Right cardiac atrium (tissue), 5 donors: ENCODE measurements at regions not wholly inside any gene's neighbourhood (a gene's known extent, or its start where the extent isn't known, plus 50 kb on each side); places are given as distances from the start of the nearest gene placed in this dataset.
A peak's percentile ranks its signal among the peaks of the same experiment; 100 is the strongest.

Experiments
- ATAC-seq, 2 donors: fragments of 200-7000 bp; cut with Tn5 transposase; one replicate each; pipeline versions ENCODE4 v1.8.0 to v1.9.1; 2020; ENCODE audit warnings: moderate library complexity in 2 of 2, mild to moderate bottlenecking in 1 of 2
- DNase-seq, 3 donors: peaks; one replicate each; pipeline ENCODE4 v3.0.0-alpha.2; 2020
- H3K27ac ChIP-seq: one replicate; pipeline ENCODE4 v1.5.1; 2013; ENCODE audit warnings: mild to moderate bottlenecking, low read length, control low read depth, moderate library complexity
- H3K27me3 ChIP-seq: one replicate; pipeline ENCODE4 v1.6.1; 2013; ENCODE audit not compliant: control insufficient read depth, insufficient read depth
- H3K4me1 ChIP-seq: one replicate; pipeline ENCODE4 v1.6.1; 2013; ENCODE audit warnings: low read length; ENCODE audit not compliant: control insufficient read depth, insufficient read depth
- H3K4me3 ChIP-seq: one replicate; pipeline ENCODE4 v1.5.1; 2013; ENCODE audit warnings: low read length, control low read depth
- H3K9me3 ChIP-seq: one replicate; pipeline ENCODE4 v1.6.1; 2013; ENCODE audit warnings: low read length; ENCODE audit not compliant: control insufficient read depth
- WGBS: extraction: QIAGEN DNeasy Blood & Tissue Kit; methylation state at CpG from one replicate; pipeline ENCODE4 v1.1.7; 2013; 5-methylcytosine and 5-hydroxymethylcytosine counted together
- intact Hi-C, 4 donors: fragments of 100-400 bp; cut with DNase I; formaldehyde crosslinking; loops; one replicate each; pipeline versions ENCODE4 v1.11.0 to v1.14.0; 2022 to 2023
- donor health status: healthy with polysubstance abuse.
- donor health status: DM: no; HTN: yes; CAD: no.
- donor health status: DM: no; HTN: no; CAD: no.
- donor health status: DM: no; HTN: yes; CAD: no; lungs with severe emphysema.
- donor health status: DM: yes; HTN: yes; CAD: no.

DNA sequence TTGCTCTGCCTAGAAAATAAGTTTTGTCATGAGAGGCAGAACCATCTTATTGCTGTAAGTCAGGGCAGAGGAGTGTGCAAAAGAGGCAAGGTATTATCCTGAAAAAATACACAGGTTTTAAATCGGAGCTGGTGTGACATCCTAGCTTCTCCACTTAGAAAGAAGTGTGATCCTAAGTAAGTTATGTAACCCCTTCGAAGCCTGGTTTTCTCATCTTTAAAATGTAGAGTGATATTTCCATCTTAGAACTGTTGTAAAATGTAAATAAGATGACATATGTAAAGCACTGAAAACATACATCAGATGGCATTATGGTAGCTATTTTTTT is 65.1 kb downstream of the IER5 start:
- no peak overlapping the region for H3K4me3 ChIP-seq
- DNase-seq = no peak
- no peak for ATAC-seq
- H3K4me1 ChIP-seq = peaks cover 13% of the 10 kb centered on the region
- H3K9me3 ChIP-seq = no peaks in the 10 kb centered on the region
- WGBS = 57% methylated on average over 2 of the region's 2 CpGs
- H3K27ac ChIP-seq = peak overlapping the region; percentile 99
- no peaks in the 10 kb centered on the region for H3K27me3 ChIP-seq
- intact Hi-C loops = no loop called here

- peak overlapping the region; percentile 16 for H3K27ac ChIP-seq
- H3K27me3 ChIP-seq = no peaks in the 10 kb centered on the region
- intact Hi-C loops = no loop called here
- no peak for DNase-seq
- peaks cover 20% of the 10 kb centered on the region for H3K4me1 ChIP-seq
- H3K9me3 ChIP-seq = no peaks in the 10 kb centered on the region
- H3K4me3 ChIP-seq = no peak overlapping the region
- no peak for ATAC-seq
- 78% methylated on average over 2 of the region's 2 CpGs for WGBS
Observed at GRCh38 chr1:181155339-181155738, 66.8 kb downstream of the IER5 start.

- intact Hi-C loops = no loop called here
- ATAC-seq (peak; percentile 48 to 86), DNase-seq (peak in 1 of 3 donors; percentile 50)
- Histone ChIP-seq H3K9me3 (no peaks in the 10 kb centered on the region), H3K4me1 (peaks cover 8% of the 10 kb centered on the region), H3K27ac (no peak overlapping the region), H3K4me3 (no peak overlapping the region), H3K27me3 (no peaks in the 10 kb centered on the region)
- 68% methylated on average over 10 of the region's 10 CpGs for WGBS
Observed at GRCh38 chr1:181159451-181160140, 71.1 kb downstream of the IER5 start.

GRCh38 chr1:181160322-181160721 is 71.8 kb downstream of the IER5 start:
- ATAC-seq = no peak
- peaks cover 8% of the 10 kb centered on the region for H3K4me1 ChIP-seq
- 83% methylated on average over 3 of the region's 3 CpGs for WGBS
- intact Hi-C loops = no loop called here
- no peak overlapping the region for H3K27ac ChIP-seq
- no peak overlapping the region for H3K4me3 ChIP-seq
- no peaks in the 10 kb centered on the region for H3K27me3 ChIP-seq
- H3K9me3 ChIP-seq = no peaks in the 10 kb centered on the region
- no peak for DNase-seq

DNA sequence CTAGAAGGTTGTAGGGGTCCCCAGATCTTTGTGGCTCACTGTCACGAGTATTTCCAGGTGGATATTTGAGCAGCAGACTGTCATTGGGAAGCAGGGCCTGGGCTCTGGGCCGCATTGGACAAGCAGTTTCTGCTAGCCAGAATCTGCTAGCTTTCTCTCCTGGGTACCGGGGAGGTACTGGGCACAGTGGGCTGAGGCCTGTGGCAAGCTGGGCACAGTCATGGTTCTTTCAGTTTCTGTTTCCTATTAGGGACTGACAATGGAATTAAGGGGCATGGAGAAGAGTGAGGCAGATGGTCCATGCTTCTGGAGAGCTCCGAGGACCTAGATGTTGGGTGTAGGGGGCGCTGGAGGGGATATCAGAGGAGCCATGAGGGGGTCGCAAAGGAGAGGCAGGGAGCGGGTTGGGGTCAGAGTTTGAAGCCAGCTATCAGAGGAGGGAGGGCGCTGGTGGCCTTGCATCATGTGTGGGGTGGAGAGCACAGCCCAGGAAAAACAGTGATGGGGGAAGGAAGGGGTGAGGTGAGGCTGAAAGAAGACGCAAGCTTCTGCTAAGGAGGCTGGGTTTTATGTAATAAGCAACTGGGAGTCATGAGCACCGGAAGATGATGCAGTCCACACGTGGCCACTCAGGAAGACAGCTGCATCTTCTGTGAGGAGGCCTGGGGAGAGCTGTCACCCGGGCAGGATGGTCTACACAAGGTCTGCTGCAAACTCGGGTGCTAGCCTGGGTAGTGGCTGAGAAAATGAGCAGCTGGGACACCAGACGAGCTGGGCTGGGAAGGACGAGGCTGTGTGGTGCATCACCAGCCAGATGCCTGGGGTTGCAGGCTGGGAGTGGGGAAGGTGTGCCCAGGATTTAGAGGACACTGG is 72.7 kb downstream of the IER5 start:
- intact Hi-C loops = no loop called here
- ATAC-seq = no peak

DNA sequence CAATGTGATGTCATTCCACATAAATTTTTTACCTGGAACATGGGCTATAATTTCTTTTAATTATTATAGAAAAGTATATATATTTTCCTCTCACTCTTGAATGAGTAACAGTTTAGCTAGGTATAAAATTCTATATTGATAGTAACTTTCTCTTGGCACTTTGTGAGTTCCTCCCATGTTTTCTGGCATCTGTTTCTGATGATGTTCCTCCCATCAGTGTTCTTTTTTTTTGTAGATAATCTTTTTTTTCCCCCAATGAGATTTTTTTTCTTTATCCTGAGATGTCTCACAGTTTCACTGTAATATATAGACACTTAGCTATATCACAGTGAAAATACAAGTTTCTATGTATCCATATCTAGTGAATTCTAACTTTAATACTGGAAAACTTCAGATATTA is 75.2 kb downstream of the IER5 start:
- Histone ChIP-seq H3K4me3 (no peak overlapping the region), H3K27ac (no peak overlapping the region), H3K27me3 (no peaks in the 10 kb centered on the region), H3K9me3 (no peaks in the 10 kb centered on the region), H3K4me1 (peaks cover 8% of the 10 kb centered on the region)
- DNase-seq = no peak
- ATAC-seq = no peak
- intact Hi-C loops = no loop called here

More for the DNA sequence above, 72.7 kb downstream of the IER5 start:
- H3K27me3 ChIP-seq = no peaks in the 10 kb centered on the region
- H3K4me3 ChIP-seq = no peak overlapping the region
- WGBS = 82% methylated on average over 15 of the region's 15 CpGs
- H3K4me1 ChIP-seq = peaks cover 8% of the 10 kb centered on the region
- no peak for DNase-seq
- no peak overlapping the region for H3K27ac ChIP-seq
- H3K9me3 ChIP-seq = no peaks in the 10 kb centered on the region

DNA sequence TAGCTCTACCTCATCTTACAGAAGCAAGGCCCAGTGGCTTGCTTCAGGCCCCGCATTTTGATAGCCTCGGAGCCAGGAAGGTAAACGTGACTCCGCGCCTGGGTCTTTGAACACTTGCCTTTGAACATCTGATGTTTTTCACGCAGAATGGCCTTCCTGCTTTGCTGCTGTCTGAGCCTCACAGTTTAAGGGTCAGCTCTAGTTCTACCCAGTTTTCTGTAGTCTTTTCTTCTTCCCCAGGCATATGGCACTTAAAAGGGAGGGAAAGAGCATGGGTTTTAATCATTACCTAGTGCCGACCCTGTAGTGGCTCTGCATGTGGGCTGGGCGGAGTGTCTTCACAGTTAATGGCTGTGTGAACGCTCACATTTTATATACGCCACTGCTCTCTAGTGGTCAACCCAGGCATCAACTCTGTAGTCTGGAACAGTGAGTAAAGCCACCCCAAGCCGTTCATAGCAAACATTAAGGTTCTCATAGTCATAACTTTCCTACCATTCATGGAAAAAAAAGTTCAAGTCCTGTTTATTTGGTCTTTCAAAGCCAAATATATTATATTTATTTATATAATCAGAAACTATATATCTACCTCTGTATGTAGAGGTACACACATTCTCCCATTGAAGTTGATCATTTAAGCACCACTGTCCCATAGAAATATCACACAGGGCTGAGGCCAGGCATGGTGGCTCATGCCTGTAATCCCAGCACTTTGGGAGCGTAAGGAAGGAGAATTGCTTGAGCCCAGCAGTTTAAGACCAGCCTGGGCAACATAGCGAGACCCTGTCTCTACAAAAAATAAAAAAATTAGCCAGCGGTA is 78.1 kb downstream of the IER5 start:
- Histone ChIP-seq H3K27ac (no peak overlapping the region), H3K9me3 (no peaks in the 10 kb centered on the region), H3K4me1 (no peaks in the 10 kb centered on the region), H3K4me3 (no peak overlapping the region), H3K27me3 (no peaks in the 10 kb centered on the region)
- ATAC-seq (peak; percentile 94 to 97), DNase-seq (peak; percentile 55 to 83 (median 60))
- intact Hi-C loops = loop anchor here in 3 of 4 donors (5.0 kb wide), 3 partner anchors 144 to 649 kb away; partner anchors contain the start of gene STX6 (in 1 of the 3)
- 35% methylated on average over 14 of the region's 14 CpGs for WGBS

- no peak overlapping the region for H3K4me3 ChIP-seq
- H3K4me1 ChIP-seq = no peaks in the 10 kb centered on the region
- no peaks in the 10 kb centered on the region for H3K27me3 ChIP-seq
- intact Hi-C loops = loop anchor here in 3 of 4 donors (5.0 kb wide), 3 partner anchors 147 to 652 kb away; partner anchors contain the start of gene STX6 (in 1 of the 3)
- DNase-seq (no peak), ATAC-seq (no peak)
- 76% methylated on average over 8 of the region's 8 CpGs for WGBS
- H3K9me3 ChIP-seq = no peaks in the 10 kb centered on the region
- H3K27ac ChIP-seq = no peak overlapping the region
Observed at GRCh38 chr1:181169281-181169865, 80.9 kb downstream of the IER5 start.

DNA sequence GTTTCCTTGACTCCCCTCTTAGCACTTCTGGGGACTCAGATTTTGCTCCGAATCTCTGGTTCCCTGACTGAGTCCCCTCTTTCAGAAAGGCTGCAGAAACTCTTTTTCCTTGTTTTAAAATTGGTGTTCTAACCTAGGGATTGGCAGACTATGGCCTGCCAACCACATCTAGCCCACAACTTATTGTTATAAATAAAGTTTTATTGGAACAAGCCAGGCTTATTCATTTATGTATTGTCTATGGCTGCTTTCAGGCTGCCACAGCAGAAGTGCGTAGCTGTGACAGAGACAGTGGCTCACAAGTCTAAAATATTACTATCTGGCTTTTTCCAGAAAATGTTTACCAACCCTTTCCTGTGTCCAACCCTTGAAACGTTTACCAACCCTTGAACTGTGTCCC is 81.7 kb downstream of the IER5 start:
- no peaks in the 10 kb centered on the region for H3K4me1 ChIP-seq
- no peaks in the 10 kb centered on the region for H3K27me3 ChIP-seq
- no peak overlapping the region for H3K27ac ChIP-seq
- 80% methylated on average over 3 of the region's 3 CpGs for WGBS
- no peak for DNase-seq
- intact Hi-C loops = loop anchor here in 1 of 4 donors (5.0 kb wide), 1 partner anchor 643 kb away; no protein-coding TSS in a partner anchor
- H3K9me3 ChIP-seq = no peaks in the 10 kb centered on the region
- no peak overlapping the region for H3K4me3 ChIP-seq
- ATAC-seq = no peak

- ATAC-seq (no peak), DNase-seq (no peak)
- Histone ChIP-seq H3K4me3 (no peak overlapping the region), H3K9me3 (no peaks in the 10 kb centered on the region), H3K4me1 (no peaks in the 10 kb centered on the region), H3K27ac (no peak overlapping the region), H3K27me3 (no peaks in the 10 kb centered on the region)
- intact Hi-C loops = loop anchor here in 1 of 4 donors (5.0 kb wide), 1 partner anchor 645 kb away; no protein-coding TSS in a partner anchor
- 81% methylated on average over 1 of the region's 1 CpG for WGBS
Observed at GRCh38 chr1:181172082-181172481, 83.6 kb downstream of the IER5 start.
